MM.1S (cell line): ENCODE measurements at regions not wholly inside any gene's neighbourhood (a gene's known extent, or its start where the extent isn't known, plus 50 kb on each side); places are given as distances from the start of the nearest gene placed in this dataset.

Experiments used
- EZH2 ChIP-seq: fragments of 300-600 bp; sonication (generic); optimal IDR thresholded peaks from 2 replicates; pipeline ENCODE3; 2017; ENCODE audit warnings: low read depth, mild to moderate bottlenecking, antibody characterized with exemption, low read length, mixed read lengths
- TF ChIP-seq, protein P1 (sequence below): fragments of 300-600 bp; sonication (generic); IDR thresholded peaks from 2 replicates; pipeline ENCODE4 v1.5.1; 2016; ENCODE audit warnings: antibody characterized with exemption, low read length, mixed read lengths

DNA sequence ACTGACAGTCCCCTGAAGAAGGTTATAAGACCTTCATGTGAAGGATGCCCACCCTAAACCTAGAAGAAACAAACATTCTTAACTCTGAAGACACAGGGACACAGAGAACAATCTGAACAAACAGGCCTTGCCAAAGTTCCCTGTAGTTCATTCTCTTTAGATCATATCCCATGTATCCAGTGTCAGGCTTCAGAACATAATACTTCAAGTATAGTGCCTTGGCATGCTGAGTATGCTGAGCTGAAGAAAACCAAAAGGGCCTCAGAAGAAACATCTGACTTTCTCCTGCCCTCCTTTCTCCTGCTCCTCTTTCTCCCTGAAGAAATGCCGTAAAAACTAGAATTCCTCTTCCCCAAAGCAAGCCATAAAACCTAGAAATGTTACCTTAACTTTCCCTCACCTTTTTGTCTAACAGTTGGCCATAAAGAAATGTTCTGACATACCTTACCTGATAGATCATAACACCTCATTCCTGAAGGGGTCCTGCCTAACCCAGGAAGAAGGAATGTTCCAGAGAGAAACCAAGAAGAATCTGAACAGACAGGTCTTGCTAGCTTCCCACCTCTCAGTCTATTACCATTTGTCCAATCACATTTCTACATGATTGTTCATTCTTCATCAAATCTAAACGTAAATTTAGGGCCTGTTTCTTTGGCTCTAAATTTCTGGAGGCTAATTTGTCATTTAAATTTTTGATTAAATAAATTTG, 160.1 kb upstream of the ZC3H15 start:
- TF ChIP-seq, protein P1, sequence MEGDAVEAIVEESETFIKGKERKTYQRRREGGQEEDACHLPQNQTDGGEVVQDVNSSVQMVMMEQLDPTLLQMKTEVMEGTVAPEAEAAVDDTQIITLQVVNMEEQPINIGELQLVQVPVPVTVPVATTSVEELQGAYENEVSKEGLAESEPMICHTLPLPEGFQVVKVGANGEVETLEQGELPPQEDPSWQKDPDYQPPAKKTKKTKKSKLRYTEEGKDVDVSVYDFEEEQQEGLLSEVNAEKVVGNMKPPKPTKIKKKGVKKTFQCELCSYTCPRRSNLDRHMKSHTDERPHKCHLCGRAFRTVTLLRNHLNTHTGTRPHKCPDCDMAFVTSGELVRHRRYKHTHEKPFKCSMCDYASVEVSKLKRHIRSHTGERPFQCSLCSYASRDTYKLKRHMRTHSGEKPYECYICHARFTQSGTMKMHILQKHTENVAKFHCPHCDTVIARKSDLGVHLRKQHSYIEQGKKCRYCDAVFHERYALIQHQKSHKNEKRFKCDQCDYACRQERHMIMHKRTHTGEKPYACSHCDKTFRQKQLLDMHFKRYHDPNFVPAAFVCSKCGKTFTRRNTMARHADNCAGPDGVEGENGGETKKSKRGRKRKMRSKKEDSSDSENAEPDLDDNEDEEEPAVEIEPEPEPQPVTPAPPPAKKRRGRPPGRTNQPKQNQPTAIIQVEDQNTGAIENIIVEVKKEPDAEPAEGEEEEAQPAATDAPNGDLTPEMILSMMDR: no peak
- TF ChIP-seq EZH2: no peak
